Neural progenitor cell (in vitro differentiated cells): ENCODE measurements at regions not wholly inside any gene's neighbourhood (a gene's known extent, or its start where the extent isn't known, plus 50 kb on each side); places are given as distances from the start of the nearest gene placed in this dataset.

ENCODE experiments used
- DNase-seq: peaks from one replicate; pipeline ENCODE4 v3.0.0-alpha.2; 2016; ENCODE audit warnings: low spot score
- H2AFZ ChIP-seq: fragments of 200-600 bp; sonication (generic); replicated peaks from 2 replicates; pipeline ENCODE4 v1.6.1; 2016; ENCODE audit warnings: antibody characterized with exemption
- H3F3A ChIP-seq: fragments of 200-600 bp; sonication (generic); 2 replicates; pipeline ENCODE4 v1.6.1; 2016; ENCODE audit warnings: antibody characterized with exemption, low read depth
- H3K27ac ChIP-seq: fragments of 200-600 bp; sonication (generic); 2 replicates; pipeline ENCODE4 v1.5.1; 2016; ENCODE audit warnings: mild to moderate bottlenecking
- H3K27me3 ChIP-seq: fragments of 200-600 bp; sonication (generic); 2 replicates; pipeline ENCODE4 v1.6.1; 2016; ENCODE audit warnings: mild to moderate bottlenecking, moderate library complexity
- H3K36me3 ChIP-seq: fragments of 200-600 bp; sonication (generic); 2 replicates; pipeline ENCODE4 v1.5.1; 2016
- H3K4me1 ChIP-seq: fragments of 200-600 bp; sonication (generic); 2 replicates; pipeline ENCODE4 v1.6.1; 2016; ENCODE audit warnings: mixed run types
- H3K4me2 ChIP-seq: fragments of 200-600 bp; sonication (generic); 2 replicates; pipeline ENCODE4 v1.6.1; 2016
- H3K4me3 ChIP-seq: fragments of 200-600 bp; sonication (generic); 2 replicates; pipeline ENCODE4 v1.5.1; 2016
- H3K79me2 ChIP-seq: fragments of 200-600 bp; sonication (generic); 2 replicates; pipeline ENCODE4 v1.6.1; 2016; ENCODE audit warnings: low read depth
- H3K9ac ChIP-seq: fragments of 200-600 bp; sonication (generic); 2 replicates; pipeline ENCODE4 v1.6.1; 2016
- H3K9me3 ChIP-seq: fragments of 200-600 bp; sonication (generic); 2 replicates; pipeline ENCODE4 v1.5.1; 2016; ENCODE audit warnings: low read depth
- H4K20me1 ChIP-seq: fragments of 200-600 bp; sonication (generic); 2 replicates; pipeline ENCODE4 v1.6.1; 2016; ENCODE audit warnings: low read depth
- H3K27ac Mint-ChIP-seq: 3 replicates; pipeline ENCODE4 v1.8.0; 2021; ENCODE audit warnings: mixed read lengths
- H3K27me3 Mint-ChIP-seq: 2 replicates; pipeline ENCODE4 v1.8.0; 2022; ENCODE audit warnings: low read depth, mild to moderate bottlenecking, inconsistent platforms, moderate library complexity, mixed read lengths; ENCODE audit not compliant: insufficient read depth
- H3K36me3 Mint-ChIP-seq: 3 replicates; pipeline ENCODE4 v1.8.0; 2021; ENCODE audit warnings: mixed read lengths
- H3K4me1 Mint-ChIP-seq: 3 replicates; pipeline ENCODE4 v1.8.0; 2021; ENCODE audit warnings: mixed read lengths
- H3K4me3 Mint-ChIP-seq: 3 replicates; pipeline ENCODE4 v1.8.0; 2021; ENCODE audit warnings: mild to moderate bottlenecking, moderate library complexity, mixed read lengths
- H3K9me3 Mint-ChIP-seq: 3 replicates; pipeline ENCODE4 v1.8.0; 2020; ENCODE audit warnings: mixed read lengths
- CTCF ChIP-seq: fragments of 200-600 bp; sonication (generic); IDR thresholded peaks from 2 replicates; pipeline ENCODE4 v1.5.1; 2017; ENCODE audit warnings: antibody characterized with exemption, mild to moderate bottlenecking
- EZH2 ChIP-seq: fragments of 200-600 bp; sonication (generic); IDR thresholded peaks from 2 replicates; pipeline ENCODE4 v1.6.1; 2017; ENCODE audit warnings: antibody characterized with exemption, mild to moderate bottlenecking, moderate library complexity
- EZH2phosphoT487 ChIP-seq: fragments of 200-600 bp; sonication (generic); IDR thresholded peaks from 2 replicates; pipeline ENCODE4 v1.6.1; 2017; ENCODE audit warnings: antibody characterized with exemption

GRCh38 chr4:123455360-123455759 is 58.8 kb downstream of the SPRY1 start:
- H3K4me3 Mint-ChIP-seq = no peak overlapping the region
- H3F3A ChIP-seq = no peaks in the 10 kb centered on the region
- H3K27me3 Mint-ChIP-seq = peaks cover 4% of the 10 kb centered on the region
- H3K4me2 ChIP-seq = no peak overlapping the region
- H3K4me1 Mint-ChIP-seq = peaks cover 29% of the 10 kb centered on the region
- peaks cover 12% of the 10 kb centered on the region for H3K4me1 ChIP-seq
- no peaks in the 10 kb centered on the region for H3K79me2 ChIP-seq
- no peaks in the 10 kb centered on the region for H3K36me3 ChIP-seq
- H3K36me3 Mint-ChIP-seq = peaks cover 6% of the 10 kb centered on the region
- H2AFZ ChIP-seq = no peak overlapping the region
- no peak overlapping the region for H3K9ac ChIP-seq
- H3K9me3 ChIP-seq = no peaks in the 10 kb centered on the region
- no peaks in the 10 kb centered on the region for H3K27me3 ChIP-seq
- peaks cover 14% of the 10 kb centered on the region for H3K9me3 Mint-ChIP-seq
- DNase-seq = no peak
- TF ChIP-seq EZH2 (no peak), EZH2phosphoT487 (no peak), CTCF (no peak)
- H3K27ac Mint-ChIP-seq = no peak overlapping the region
- no peaks in the 10 kb centered on the region for H4K20me1 ChIP-seq
- no peak overlapping the region for H3K27ac ChIP-seq
- H3K4me3 ChIP-seq = no peak overlapping the region

- H4K20me1 ChIP-seq = no peaks in the 10 kb centered on the region
- Mint-ChIP-seq H3K4me3 (no peak overlapping the region), H3K36me3 (peaks cover 6% of the 10 kb centered on the region), H3K9me3 (peaks cover 6% of the 10 kb centered on the region), H3K4me1 (peaks cover 45% of the 10 kb centered on the region), H3K27me3 (peaks cover 7% of the 10 kb centered on the region), H3K27ac (no peak overlapping the region)
- no peak overlapping the region for H2AFZ ChIP-seq
- no peak overlapping the region for H3K27ac ChIP-seq
- TF ChIP-seq EZH2 (no peak), EZH2phosphoT487 (no peak), CTCF (no peak)
- H3K9me3 ChIP-seq = no peaks in the 10 kb centered on the region
- H3K36me3 ChIP-seq = no peaks in the 10 kb centered on the region
- H3K9ac ChIP-seq = no peak overlapping the region
- no peaks in the 10 kb centered on the region for H3K27me3 ChIP-seq
- H3K4me2 ChIP-seq = no peak overlapping the region
- no peaks in the 10 kb centered on the region for H3K79me2 ChIP-seq
- H3F3A ChIP-seq = no peaks in the 10 kb centered on the region
- H3K4me1 ChIP-seq = peaks cover 10% of the 10 kb centered on the region
- DNase-seq = no peak
- H3K4me3 ChIP-seq = no peak overlapping the region
These were observed 65.4 kb downstream of the SPRY1 start for GRCh38 chr4:123462007-123462406.

GRCh38 chr4:123463869-123464268 is 67.3 kb downstream of the SPRY1 start:
- Histone ChIP-seq H3K4me3 (no peak overlapping the region), H4K20me1 (no peaks in the 10 kb centered on the region), H3K36me3 (no peaks in the 10 kb centered on the region), H2AFZ (no peak overlapping the region), H3F3A (no peaks in the 10 kb centered on the region), H3K9ac (no peak overlapping the region), H3K4me1 (peaks cover 10% of the 10 kb centered on the region), H3K9me3 (no peaks in the 10 kb centered on the region), H3K79me2 (no peaks in the 10 kb centered on the region), H3K27me3 (no peaks in the 10 kb centered on the region), H3K27ac (no peak overlapping the region), H3K4me2 (peak overlapping the region; percentile 49)
- Mint-ChIP-seq H3K9me3 (peaks cover 11% of the 10 kb centered on the region), H3K27ac (peak overlapping the region; percentile 67), H3K4me3 (peak overlapping the region; percentile 50), H3K27me3 (peaks cover 10% of the 10 kb centered on the region), H3K4me1 (peaks cover 53% of the 10 kb centered on the region), H3K36me3 (peaks cover 9% of the 10 kb centered on the region)
- DNase-seq = peak; percentile 45
- no peak for TF ChIP-seq EZH2phosphoT487
- TF ChIP-seq CTCF = no peak
- TF ChIP-seq EZH2 = no peak
